T-cell (primary cell): ENCODE measurements at regions not wholly inside any gene's neighbourhood (a gene's known extent, or its start where the extent isn't known, plus 50 kb on each side); places are given as distances from the start of the nearest gene placed in this dataset.

Source experiments
- ATAC-seq, 4 experiments: fragments of 200-7000 bp in 3 of 4; fragments of 150-1000 bp in 1 of 4; cut with Tn5 transposase; replicated peaks in 1 of 4; 1 replicate in 3 of 4; 2 replicates in 1 of 4; pipeline ENCODE4 v1.10.0; 2021; ENCODE audit warnings: moderate library complexity in 3 of 4, mild to moderate bottlenecking in 2 of 4, moderate number of reproducible peaks in 1 of 4
- CTCF ChIA-PET, 2 donors: fragments of 300-600 bp; sonication (Branson Sonifier 250); formaldehyde crosslinking; loops; one replicate each; lab custom pipeline; 2022; ENCODE audit warnings: antibody characterized with exemption in 2 of 2; lab: Charles Lee
- POLR2A ChIA-PET, 2 donors: fragments of 300-600 bp; sonication (Branson Sonifier 250); formaldehyde crosslinking; loops; one replicate each; lab custom pipeline; 2022; ENCODE audit warnings: antibody characterized with exemption in 2 of 2; lab: Charles Lee
- DNase-seq, 35 experiments: peaks; one replicate each; pipeline versions ENCODE4 v3.0.0 to v3.0.0-alpha.2; 2013 to 2023
- H3K27ac ChIP-seq: one replicate; pipeline ENCODE4 v1.5.1; 2013; ENCODE audit warnings: low read length
- H3K27me3 ChIP-seq, 2 experiments: replicated peaks in 1 of 2; 1 replicate in 1 of 2; 2 replicates in 1 of 2; pipeline versions ENCODE4 v1.6.1 to v1.7.0; 2013; ENCODE audit warnings: low read length in 1 of 2, mixed read lengths in 1 of 2; ENCODE audit not compliant: control insufficient read depth in 2 of 2, insufficient read depth in 2 of 2; ENCODE audit errors: extremely low read depth in 1 of 2
- H3K36me3 ChIP-seq, 2 donors: 1 replicate in 1 of 2; 2 replicates in 1 of 2; pipeline versions ENCODE4 v1.6.1 to v1.7.0; 2013; ENCODE audit warnings: low read length in 1 of 2; ENCODE audit not compliant: control insufficient read depth in 2 of 2, insufficient read depth in 1 of 2; ENCODE audit errors: extremely low read depth in 1 of 2
- H3K4me1 ChIP-seq, 2 experiments: 1 replicate in 1 of 2; 2 replicates in 1 of 2; pipeline versions ENCODE4 v1.6.1 to v1.7.0; 2013; ENCODE audit warnings: low read length in 2 of 2, mixed read lengths in 1 of 2; ENCODE audit not compliant: insufficient read depth in 2 of 2, control insufficient read depth in 1 of 2; ENCODE audit errors: extremely low read depth in 1 of 2
- H3K4me3 ChIP-seq, 2 donors: 1 replicate in 1 of 2; 2 replicates in 1 of 2; pipeline versions ENCODE4 v1.5.1 to v1.7.0; 2013; ENCODE audit warnings: mild to moderate bottlenecking in 2 of 2, low read length in 1 of 2, moderate library complexity in 1 of 2; ENCODE audit not compliant: control insufficient read depth in 1 of 2; ENCODE audit errors: extremely low read depth in 1 of 2
- H3K9me3 ChIP-seq: 2 replicates; pipeline ENCODE4 v1.7.0; 2013
- H3K27ac Mint-ChIP-seq, 2 donors: one replicate each; pipeline ENCODE4 v1.8.0; 2020 to 2021; ENCODE audit warnings: mild to moderate bottlenecking in 2 of 2, mixed read lengths in 2 of 2
- H3K27me3 Mint-ChIP-seq, 2 donors: one replicate each; pipeline ENCODE4 v1.8.0; 2021 to 2022; ENCODE audit warnings: mixed read lengths in 2 of 2
- H3K36me3 Mint-ChIP-seq: one replicate; pipeline ENCODE4 v1.8.0; 2021; ENCODE audit warnings: mixed read lengths
- H3K4me1 Mint-ChIP-seq, 3 donors: one replicate each; pipeline ENCODE4 v1.8.0; 2020 to 2022; ENCODE audit warnings: mixed read lengths in 3 of 3, mild to moderate bottlenecking in 1 of 3
- H3K4me3 Mint-ChIP-seq, 3 donors: one replicate each; pipeline ENCODE4 v1.8.0; 2020 to 2022; ENCODE audit warnings: mild to moderate bottlenecking in 3 of 3, mixed read lengths in 3 of 3, moderate library complexity in 3 of 3
- H3K9me3 Mint-ChIP-seq, 3 donors: one replicate each; pipeline ENCODE4 v1.8.0; 2020 to 2022; ENCODE audit warnings: mixed read lengths in 3 of 3
- WGBS: methylation state at CpG from one replicate; pipeline ENCODE4 v1.1.5; 2013; ENCODE audit warnings: missing lambda C conversion rate; ENCODE audit not compliant: insufficient coverage; 5-methylcytosine and 5-hydroxymethylcytosine counted together

- H3K27me3 ChIP-seq, result peaks cover 0 to under 1% of the 10 kb centered on the region in 2 experiments
- no peaks in the 10 kb centered on the region for H3K4me1 ChIP-seq
- no peaks in the 10 kb centered on the region for H3K36me3 Mint-ChIP-seq
- DNase-seq (no peak), ATAC-seq (no peak)
- no peak overlapping the region for H3K27ac ChIP-seq
- H3K27me3 Mint-ChIP-seq, result peaks cover 8 to 25% of the 10 kb centered on the region in 2 donors
- no peaks in the 10 kb centered on the region for H3K36me3 ChIP-seq
- CTCF ChIA-PET, result no interaction called here
- H3K27ac Mint-ChIP-seq, result no peak overlapping the region
- no peaks in the 10 kb centered on the region for H3K4me1 Mint-ChIP-seq
- no peak overlapping the region for H3K4me3 Mint-ChIP-seq
- no peaks in the 10 kb centered on the region for H3K9me3 Mint-ChIP-seq
- WGBS, result 78% methylated on average over 1 of the region's 2 CpGs
- no peak overlapping the region for H3K4me3 ChIP-seq
- POLR2A ChIA-PET, result no interaction called here
- no peaks in the 10 kb centered on the region for H3K9me3 ChIP-seq
These were observed 135.0 kb downstream of the IRS1 start for GRCh38 chr2:226664661-226665060.

GRCh38 chr2:226664140-226664539 is 135.5 kb downstream of the IRS1 start:
- Mint-ChIP-seq H3K36me3 (no peaks in the 10 kb centered on the region), H3K4me3 (no peak overlapping the region), H3K27ac (no peak overlapping the region), H3K4me1 (no peaks in the 10 kb centered on the region), H3K9me3 (no peaks in the 10 kb centered on the region), H3K27me3 (peaks cover 5 to 22% of the 10 kb centered on the region in 2 donors)
- ChIA-PET CTCF (no interaction called here), POLR2A (no interaction called here)
- no peaks in the 10 kb centered on the region for H3K36me3 ChIP-seq
- 60% methylated on average over 3 of the region's 3 CpGs for WGBS
- ATAC-seq (no peak), DNase-seq (no peak)
- H3K27ac ChIP-seq, result no peak overlapping the region
- H3K9me3 ChIP-seq, result no peaks in the 10 kb centered on the region
- no peaks in the 10 kb centered on the region for H3K27me3 ChIP-seq
- no peak overlapping the region for H3K4me3 ChIP-seq
- no peaks in the 10 kb centered on the region for H3K4me1 ChIP-seq

- no peaks in the 10 kb centered on the region for H3K9me3 Mint-ChIP-seq
- Histone ChIP-seq H3K36me3 (no peaks in the 10 kb centered on the region), H3K4me1 (no peaks in the 10 kb centered on the region), H3K27me3 (no peaks in the 10 kb centered on the region), H3K27ac (no peak overlapping the region), H3K9me3 (no peaks in the 10 kb centered on the region), H3K4me3 (no peak overlapping the region)
- H3K27ac Mint-ChIP-seq, result no peak overlapping the region
- ChIA-PET CTCF (no interaction called here), POLR2A (no interaction called here)
- no peaks in the 10 kb centered on the region for H3K4me1 Mint-ChIP-seq
- DNase-seq (no peak), ATAC-seq (no peak)
- H3K36me3 Mint-ChIP-seq, result no peaks in the 10 kb centered on the region
- peaks cover 0 to 18% of the 10 kb centered on the region in 2 donors for H3K27me3 Mint-ChIP-seq
- WGBS, result 78% methylated on average over 9 of the region's 11 CpGs
- no peak overlapping the region for H3K4me3 Mint-ChIP-seq
These were observed 137.7 kb downstream of the IRS1 start for GRCh38 chr2:226661789-226662545.

- Mint-ChIP-seq H3K4me1 (peaks cover 0 to 3% (median 2%) of the 10 kb centered on the region in 3 donors), H3K4me3 (no peak overlapping the region), H3K27me3 (peaks cover 0 to 18% of the 10 kb centered on the region in 2 donors), H3K36me3 (no peaks in the 10 kb centered on the region), H3K27ac (no peak overlapping the region), H3K9me3 (no peaks in the 10 kb centered on the region)
- Histone ChIP-seq H3K36me3 (no peaks in the 10 kb centered on the region), H3K4me3 (no peak overlapping the region), H3K9me3 (no peaks in the 10 kb centered on the region), H3K27ac (no peak overlapping the region), H3K4me1 (no peaks in the 10 kb centered on the region), H3K27me3 (no peaks in the 10 kb centered on the region)
- WGBS, result no CpG with 5 or more reads among the region's 1 CpG
- ChIA-PET POLR2A (no interaction called here), CTCF (no interaction called here)
- no peak for DNase-seq
- ATAC-seq, result no peak
These were observed 139.1 kb downstream of the IRS1 start for GRCh38 chr2:226660526-226660925.

GRCh38 chr2:226660124-226660523 is 139.5 kb downstream of the IRS1 start:
- no peak for ATAC-seq
- H3K4me3 ChIP-seq, result no peak overlapping the region
- no peak overlapping the region for H3K27ac ChIP-seq
- POLR2A ChIA-PET, result no interaction called here
- no peaks in the 10 kb centered on the region for H3K9me3 ChIP-seq
- 93% methylated on average over 2 of the region's 5 CpGs for WGBS
- H3K4me1 ChIP-seq, result no peaks in the 10 kb centered on the region
- H3K36me3 ChIP-seq, result no peaks in the 10 kb centered on the region
- H3K4me3 Mint-ChIP-seq, result no peak overlapping the region
- H3K36me3 Mint-ChIP-seq, result no peaks in the 10 kb centered on the region
- DNase-seq, result no peak
- no peaks in the 10 kb centered on the region for H3K27me3 ChIP-seq
- H3K27ac Mint-ChIP-seq, result no peak overlapping the region
- H3K4me1 Mint-ChIP-seq, result peaks cover 0 to 3% (median 2%) of the 10 kb centered on the region in 3 donors
- CTCF ChIA-PET, result no interaction called here
- H3K27me3 Mint-ChIP-seq, result peaks cover 0 to 18% of the 10 kb centered on the region in 2 donors
- no peaks in the 10 kb centered on the region for H3K9me3 Mint-ChIP-seq

GRCh38 chr2:226659410-226659809 is 140.2 kb downstream of the IRS1 start:
- Histone ChIP-seq H3K9me3 (no peaks in the 10 kb centered on the region), H3K27ac (no peak overlapping the region), H3K36me3 (no peaks in the 10 kb centered on the region), H3K27me3 (no peaks in the 10 kb centered on the region), H3K4me3 (no peak overlapping the region), H3K4me1 (no peaks in the 10 kb centered on the region)
- no CpG with 5 or more reads among the region's 6 CpGs for WGBS
- Mint-ChIP-seq H3K36me3 (no peaks in the 10 kb centered on the region), H3K27ac (no peak overlapping the region), H3K9me3 (no peaks in the 10 kb centered on the region), H3K27me3 (peaks cover 0 to 14% of the 10 kb centered on the region in 2 donors), H3K4me1 (peaks cover 0 to 3% (median 2%) of the 10 kb centered on the region in 3 donors), H3K4me3 (no peak overlapping the region)
- CTCF ChIA-PET, result no interaction called here
- ATAC-seq (no peak), DNase-seq (no peak)
- POLR2A ChIA-PET, result interaction anchor here in 1 of 2 donors (0.7 kb wide), 1 partner anchor 9 kb away, joined by 3 read pairs; no protein-coding TSS in a partner anchor
